ENCODE measurements at regions not wholly inside any gene's neighbourhood (a gene's known extent, or its start where the extent isn't known, plus 50 kb on each side); places are given as distances from the start of the nearest gene placed in this dataset.

DNA sequence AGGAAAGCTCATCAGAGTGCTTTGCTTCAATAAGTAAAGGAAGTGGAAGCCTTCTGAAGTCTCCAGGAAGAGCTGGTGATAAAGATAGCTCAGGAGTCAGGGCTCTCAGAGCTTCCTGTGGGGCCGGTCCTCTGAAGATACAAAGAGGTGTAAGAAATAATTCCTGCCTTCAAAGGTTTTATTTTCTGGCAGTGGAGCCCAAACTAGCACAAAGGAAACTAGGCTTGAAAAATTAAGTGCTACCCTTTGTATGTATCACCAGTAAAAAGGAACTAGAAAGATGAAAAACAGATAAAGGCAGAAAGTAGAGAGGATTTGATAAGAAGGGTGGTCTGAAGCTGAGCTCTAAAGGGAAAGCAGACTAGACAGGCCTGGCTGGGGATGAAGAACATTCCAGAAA lies 204.1 kb upstream of the SASH1 start (continued):
- TF ChIP-seq, protein P1, sequence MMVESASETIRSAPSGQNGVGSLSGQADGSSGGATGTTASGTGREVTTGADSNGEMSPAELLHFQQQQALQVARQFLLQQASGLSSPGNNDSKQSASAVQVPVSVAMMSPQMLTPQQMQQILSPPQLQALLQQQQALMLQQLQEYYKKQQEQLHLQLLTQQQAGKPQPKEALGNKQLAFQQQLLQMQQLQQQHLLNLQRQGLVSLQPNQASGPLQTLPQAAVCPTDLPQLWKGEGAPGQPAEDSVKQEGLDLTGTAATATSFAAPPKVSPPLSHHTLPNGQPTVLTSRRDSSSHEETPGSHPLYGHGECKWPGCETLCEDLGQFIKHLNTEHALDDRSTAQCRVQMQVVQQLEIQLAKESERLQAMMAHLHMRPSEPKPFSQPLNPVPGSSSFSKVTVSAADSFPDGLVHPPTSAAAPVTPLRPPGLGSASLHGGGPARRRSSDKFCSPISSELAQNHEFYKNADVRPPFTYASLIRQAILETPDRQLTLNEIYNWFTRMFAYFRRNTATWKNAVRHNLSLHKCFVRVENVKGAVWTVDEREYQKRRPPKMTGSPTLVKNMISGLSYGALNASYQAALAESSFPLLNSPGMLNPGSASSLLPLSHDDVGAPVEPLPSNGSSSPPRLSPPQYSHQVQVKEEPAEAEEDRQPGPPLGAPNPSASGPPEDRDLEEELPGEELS (CRISPR knock-in tag; IDR thresholded peaks at IDR 0.05), result no peak
- TF ChIP-seq, protein P2, sequence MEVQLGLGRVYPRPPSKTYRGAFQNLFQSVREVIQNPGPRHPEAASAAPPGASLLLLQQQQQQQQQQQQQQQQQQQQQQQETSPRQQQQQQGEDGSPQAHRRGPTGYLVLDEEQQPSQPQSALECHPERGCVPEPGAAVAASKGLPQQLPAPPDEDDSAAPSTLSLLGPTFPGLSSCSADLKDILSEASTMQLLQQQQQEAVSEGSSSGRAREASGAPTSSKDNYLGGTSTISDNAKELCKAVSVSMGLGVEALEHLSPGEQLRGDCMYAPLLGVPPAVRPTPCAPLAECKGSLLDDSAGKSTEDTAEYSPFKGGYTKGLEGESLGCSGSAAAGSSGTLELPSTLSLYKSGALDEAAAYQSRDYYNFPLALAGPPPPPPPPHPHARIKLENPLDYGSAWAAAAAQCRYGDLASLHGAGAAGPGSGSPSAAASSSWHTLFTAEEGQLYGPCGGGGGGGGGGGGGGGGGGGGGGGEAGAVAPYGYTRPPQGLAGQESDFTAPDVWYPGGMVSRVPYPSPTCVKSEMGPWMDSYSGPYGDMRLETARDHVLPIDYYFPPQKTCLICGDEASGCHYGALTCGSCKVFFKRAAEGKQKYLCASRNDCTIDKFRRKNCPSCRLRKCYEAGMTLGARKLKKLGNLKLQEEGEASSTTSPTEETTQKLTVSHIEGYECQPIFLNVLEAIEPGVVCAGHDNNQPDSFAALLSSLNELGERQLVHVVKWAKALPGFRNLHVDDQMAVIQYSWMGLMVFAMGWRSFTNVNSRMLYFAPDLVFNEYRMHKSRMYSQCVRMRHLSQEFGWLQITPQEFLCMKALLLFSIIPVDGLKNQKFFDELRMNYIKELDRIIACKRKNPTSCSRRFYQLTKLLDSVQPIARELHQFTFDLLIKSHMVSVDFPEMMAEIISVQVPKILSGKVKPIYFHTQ (CRISPR knock-in tag; IDR thresholded peaks at IDR 0.05), result no peak
- no peak for TF ChIP-seq ZBTB21 (CRISPR knock-in tag; IDR thresholded peaks at IDR 0.05; ENCODE audit: borderline replicate concordance)
- TF ChIP-seq TEAD4 (CRISPR knock-in tag; IDR thresholded peaks at IDR 0.05), result no peak
- no peak for TF ChIP-seq FOXK1 (CRISPR knock-in tag; IDR thresholded peaks at IDR 0.05)

DNA sequence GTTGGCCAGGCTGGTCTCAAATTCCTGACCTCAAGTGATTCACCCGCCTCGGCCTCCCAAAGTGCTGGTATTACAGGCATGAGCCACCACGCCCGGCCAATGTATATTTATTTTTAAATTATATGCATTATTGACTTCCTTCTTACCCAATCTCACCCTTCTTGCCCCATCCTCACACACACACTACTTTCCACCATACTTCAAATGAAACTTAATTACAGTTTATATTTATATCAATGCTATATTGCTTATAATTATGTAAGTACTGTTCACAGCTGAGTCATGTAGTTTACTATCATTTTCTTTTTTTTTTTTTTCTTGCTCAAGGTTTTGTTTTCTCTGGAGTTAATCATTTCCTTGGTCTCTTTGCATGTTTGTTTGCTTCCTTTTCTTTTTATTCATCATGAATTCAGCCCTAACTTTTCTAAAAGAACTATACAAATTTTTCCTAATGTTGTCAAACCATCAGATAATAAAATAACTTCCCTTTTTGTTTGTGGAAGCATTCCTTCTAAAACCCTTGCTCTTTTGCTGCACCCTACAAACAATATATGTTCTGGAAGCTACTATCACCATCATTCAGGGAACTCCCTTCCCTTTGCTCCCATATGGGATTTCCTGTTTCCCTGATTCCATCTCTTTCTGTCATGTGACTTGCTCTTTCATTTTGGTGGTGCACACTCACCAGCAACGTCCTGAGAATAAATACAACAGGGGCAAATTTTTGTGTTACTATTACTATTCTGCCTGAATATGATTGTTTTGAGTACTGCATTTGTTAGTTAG lies 201.7 kb upstream of the SASH1 start:
- H3K27me3 Mint-ChIP-seq (ENCODE audit: low read depth), result peaks cover 5% of the 10 kb centered on the region
- peaks cover 10% of the 10 kb centered on the region for H3K36me3 Mint-ChIP-seq
- H3K4me1 Mint-ChIP-seq, result no peaks in the 10 kb centered on the region
- no peak overlapping the region for H3K4me3 Mint-ChIP-seq
- POLR2A ChIA-PET, result no interaction called here
- H3K9me3 Mint-ChIP-seq, result peaks cover 14% of the 10 kb centered on the region
- no peak overlapping the region for H3K27ac Mint-ChIP-seq
- CTCF ChIA-PET, result interaction anchor here (0.5 kb wide), 1 partner anchor 98 kb away, joined by 3 read pairs; no protein-coding TSS in a partner anchor
- DNase-seq (ENCODE audit: low spot score) (no peak), ATAC-seq (no peak)
- TF ChIP-seq OVOL2 (CRISPR knock-in tag; IDR thresholded peaks at IDR 0.05; ENCODE audit: borderline replicate concordance), result no peak
- no peak for TF ChIP-seq MXD4 (CRISPR knock-in tag; IDR thresholded peaks at IDR 0.05; ENCODE audit: borderline replicate concordance)
- TF ChIP-seq, protein P3, sequence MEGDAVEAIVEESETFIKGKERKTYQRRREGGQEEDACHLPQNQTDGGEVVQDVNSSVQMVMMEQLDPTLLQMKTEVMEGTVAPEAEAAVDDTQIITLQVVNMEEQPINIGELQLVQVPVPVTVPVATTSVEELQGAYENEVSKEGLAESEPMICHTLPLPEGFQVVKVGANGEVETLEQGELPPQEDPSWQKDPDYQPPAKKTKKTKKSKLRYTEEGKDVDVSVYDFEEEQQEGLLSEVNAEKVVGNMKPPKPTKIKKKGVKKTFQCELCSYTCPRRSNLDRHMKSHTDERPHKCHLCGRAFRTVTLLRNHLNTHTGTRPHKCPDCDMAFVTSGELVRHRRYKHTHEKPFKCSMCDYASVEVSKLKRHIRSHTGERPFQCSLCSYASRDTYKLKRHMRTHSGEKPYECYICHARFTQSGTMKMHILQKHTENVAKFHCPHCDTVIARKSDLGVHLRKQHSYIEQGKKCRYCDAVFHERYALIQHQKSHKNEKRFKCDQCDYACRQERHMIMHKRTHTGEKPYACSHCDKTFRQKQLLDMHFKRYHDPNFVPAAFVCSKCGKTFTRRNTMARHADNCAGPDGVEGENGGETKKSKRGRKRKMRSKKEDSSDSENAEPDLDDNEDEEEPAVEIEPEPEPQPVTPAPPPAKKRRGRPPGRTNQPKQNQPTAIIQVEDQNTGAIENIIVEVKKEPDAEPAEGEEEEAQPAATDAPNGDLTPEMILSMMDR (IDR thresholded peaks at IDR 0.05), result no peak
- no peak for TF ChIP-seq ZNF416 (CRISPR knock-in tag; IDR thresholded peaks at IDR 0.05)
- TF ChIP-seq, protein P4, sequence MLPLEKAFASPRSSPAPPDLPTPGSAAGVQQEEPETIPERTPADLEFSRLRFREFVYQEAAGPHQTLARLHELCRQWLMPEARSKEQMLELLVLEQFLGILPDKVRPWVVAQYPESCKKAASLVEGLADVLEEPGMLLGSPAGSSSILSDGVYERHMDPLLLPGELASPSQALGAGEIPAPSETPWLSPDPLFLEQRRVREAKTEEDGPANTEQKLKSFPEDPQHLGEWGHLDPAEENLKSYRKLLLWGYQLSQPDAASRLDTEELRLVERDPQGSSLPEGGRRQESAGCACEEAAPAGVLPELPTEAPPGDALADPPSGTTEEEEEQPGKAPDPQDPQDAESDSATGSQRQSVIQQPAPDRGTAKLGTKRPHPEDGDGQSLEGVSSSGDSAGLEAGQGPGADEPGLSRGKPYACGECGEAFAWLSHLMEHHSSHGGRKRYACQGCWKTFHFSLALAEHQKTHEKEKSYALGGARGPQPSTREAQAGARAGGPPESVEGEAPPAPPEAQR (CRISPR knock-in tag; IDR thresholded peaks at IDR 0.05), result no peak
- no peak for TF ChIP-seq JUN (CRISPR knock-in tag; IDR thresholded peaks at IDR 0.05)
- TF ChIP-seq, protein P5, sequence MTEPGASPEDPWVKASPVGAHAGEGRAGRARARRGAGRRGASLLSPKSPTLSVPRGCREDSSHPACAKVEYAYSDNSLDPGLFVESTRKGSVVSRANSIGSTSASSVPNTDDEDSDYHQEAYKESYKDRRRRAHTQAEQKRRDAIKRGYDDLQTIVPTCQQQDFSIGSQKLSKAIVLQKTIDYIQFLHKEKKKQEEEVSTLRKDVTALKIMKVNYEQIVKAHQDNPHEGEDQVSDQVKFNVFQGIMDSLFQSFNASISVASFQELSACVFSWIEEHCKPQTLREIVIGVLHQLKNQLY (CRISPR knock-in tag; IDR thresholded peaks at IDR 0.05), result no peak
- no peak for TF ChIP-seq TCF7 (CRISPR knock-in tag; IDR thresholded peaks at IDR 0.05; ENCODE audit: low read depth)
- TF ChIP-seq ZNF317 (CRISPR knock-in tag; IDR thresholded peaks at IDR 0.05; ENCODE audit: borderline replicate concordance, low read depth), result no peak
- no peak for TF ChIP-seq NFE2L1 (CRISPR knock-in tag; IDR thresholded peaks at IDR 0.05)
- TF ChIP-seq, protein P6, sequence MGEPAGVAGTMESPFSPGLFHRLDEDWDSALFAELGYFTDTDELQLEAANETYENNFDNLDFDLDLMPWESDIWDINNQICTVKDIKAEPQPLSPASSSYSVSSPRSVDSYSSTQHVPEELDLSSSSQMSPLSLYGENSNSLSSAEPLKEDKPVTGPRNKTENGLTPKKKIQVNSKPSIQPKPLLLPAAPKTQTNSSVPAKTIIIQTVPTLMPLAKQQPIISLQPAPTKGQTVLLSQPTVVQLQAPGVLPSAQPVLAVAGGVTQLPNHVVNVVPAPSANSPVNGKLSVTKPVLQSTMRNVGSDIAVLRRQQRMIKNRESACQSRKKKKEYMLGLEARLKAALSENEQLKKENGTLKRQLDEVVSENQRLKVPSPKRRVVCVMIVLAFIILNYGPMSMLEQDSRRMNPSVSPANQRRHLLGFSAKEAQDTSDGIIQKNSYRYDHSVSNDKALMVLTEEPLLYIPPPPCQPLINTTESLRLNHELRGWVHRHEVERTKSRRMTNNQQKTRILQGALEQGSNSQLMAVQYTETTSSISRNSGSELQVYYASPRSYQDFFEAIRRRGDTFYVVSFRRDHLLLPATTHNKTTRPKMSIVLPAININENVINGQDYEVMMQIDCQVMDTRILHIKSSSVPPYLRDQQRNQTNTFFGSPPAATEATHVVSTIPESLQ (CRISPR knock-in tag; IDR thresholded peaks at IDR 0.05), result no peak
- TF ChIP-seq, protein P2 (CRISPR knock-in tag; IDR thresholded peaks at IDR 0.05), result no peak
- TF ChIP-seq CREM (CRISPR knock-in tag; IDR thresholded peaks at IDR 0.05), result no peak
- TF ChIP-seq ZBTB21 (CRISPR knock-in tag; IDR thresholded peaks at IDR 0.05; ENCODE audit: borderline replicate concordance), result no peak
- TF ChIP-seq SP1 (CRISPR knock-in tag; conservative IDR thresholded peaks at IDR 0.05), result no peak
